GM21529 (cell line): ENCODE measurements at regions not wholly inside any gene's neighbourhood (a gene's known extent, or its start where the extent isn't known, plus 50 kb on each side); places are given as distances from the start of the nearest gene placed in this dataset.
"Not testable (repeated sequence)": the region's sequence is repeated elsewhere in the genome, so short reads cannot be mapped to it uniquely, and the experiment has no call there.

Source experiments
- ATAC-seq: cut with Tn5 transposase; IDR thresholded peaks from one replicate; pipeline ENCODE4 v1.9.1; 2021; ENCODE audit not compliant: unreplicated experiment

DNA sequence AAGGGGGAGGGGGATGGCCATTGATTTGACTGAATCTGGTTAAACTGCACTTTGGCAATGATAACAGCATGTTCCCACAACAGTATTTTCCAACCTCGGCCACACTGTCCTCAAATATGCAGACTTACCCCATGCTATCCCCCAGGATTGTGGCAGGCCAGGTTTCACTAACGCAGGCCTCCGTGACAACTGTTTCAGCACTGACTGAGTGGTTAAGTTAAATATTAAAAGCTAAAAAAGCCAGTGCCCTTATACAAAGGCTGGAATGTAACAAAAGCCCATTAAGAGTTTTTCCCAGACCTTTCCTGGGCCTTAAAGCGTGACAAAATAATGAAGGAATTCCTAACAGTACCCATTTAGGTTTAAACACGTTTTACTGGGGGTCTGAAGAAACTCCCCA, 202.9 kb downstream of the USP25 start:
- ATAC-seq = no peak

DNA sequence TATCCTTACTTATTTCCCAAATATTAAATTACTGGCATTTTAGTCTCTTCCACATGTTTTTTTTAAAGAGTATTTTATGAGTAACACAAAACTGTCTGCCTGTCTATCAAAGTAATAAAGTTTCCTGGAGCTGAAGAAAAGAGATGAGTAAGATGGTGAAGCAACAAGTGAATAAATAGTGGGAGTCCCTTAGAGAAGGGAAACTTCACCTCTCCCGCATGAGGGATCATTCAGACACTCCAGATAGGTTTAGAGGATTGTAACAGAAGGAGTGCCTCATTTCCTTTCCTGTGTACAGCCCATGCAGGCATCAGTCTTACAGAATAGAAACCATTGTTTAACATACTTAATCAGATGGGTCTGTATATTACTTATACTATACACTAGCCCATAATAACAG, 205.7 kb downstream of the USP25 start:
- no peak for ATAC-seq

GRCh38 chr21:15943009-15943666, 213.4 kb downstream of the USP25 start:
- no peak for ATAC-seq

DNA sequence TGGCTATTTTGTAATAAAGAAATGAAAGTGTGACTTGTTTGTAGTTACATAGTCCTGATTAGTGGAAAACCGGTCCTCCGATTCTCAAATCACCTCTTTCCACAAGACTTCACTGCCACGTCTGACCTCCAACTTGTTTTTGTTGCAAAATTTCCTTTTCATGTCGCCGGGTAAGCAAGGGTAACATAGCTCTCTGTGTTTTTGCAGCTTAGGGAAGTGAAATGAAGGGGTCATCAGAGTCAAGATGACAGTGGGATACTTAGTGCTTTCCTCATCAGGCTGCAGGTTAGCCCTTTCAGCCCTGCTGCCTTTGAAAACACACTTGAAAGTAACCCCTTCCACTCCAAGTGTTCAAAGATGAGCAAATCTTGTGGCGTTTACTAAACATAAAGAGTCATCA, 217.9 kb downstream of the USP25 start:
- ATAC-seq = no peak

GRCh38 chr21:15953551-15954116, 223.9 kb downstream of the USP25 start:
- ATAC-seq = no peak

GRCh38 chr21:15964236-15964855, 234.6 kb downstream of the USP25 start:
- no peak for ATAC-seq

GRCh38 chr21:15966231-15966630, 236.4 kb downstream of the USP25 start:
- ATAC-seq = no peak

- ATAC-seq = no peak
These were observed 236.9 kb downstream of the USP25 start for GRCh38 chr21:15966651-15967050.

DNA sequence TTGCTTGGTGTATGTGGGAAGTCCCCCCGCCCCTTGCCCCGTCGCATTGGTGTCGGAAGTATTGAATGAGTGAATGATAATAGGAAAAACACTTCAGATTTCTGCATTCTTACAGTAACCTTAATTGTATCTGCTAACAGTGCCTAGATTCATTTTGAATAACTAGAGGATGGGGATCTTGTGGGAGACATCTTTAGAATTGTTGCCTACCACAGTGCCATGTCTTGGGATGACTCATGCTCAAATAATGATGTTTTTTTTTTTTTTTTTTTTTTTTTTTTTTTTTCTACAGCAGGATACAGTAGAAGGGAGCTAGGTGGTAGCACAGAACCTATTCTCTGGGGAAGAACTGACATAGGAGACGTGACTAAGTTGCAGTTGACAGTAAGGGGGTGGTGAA, 237.9 kb downstream of the USP25 start:
- ATAC-seq = no peak

DNA sequence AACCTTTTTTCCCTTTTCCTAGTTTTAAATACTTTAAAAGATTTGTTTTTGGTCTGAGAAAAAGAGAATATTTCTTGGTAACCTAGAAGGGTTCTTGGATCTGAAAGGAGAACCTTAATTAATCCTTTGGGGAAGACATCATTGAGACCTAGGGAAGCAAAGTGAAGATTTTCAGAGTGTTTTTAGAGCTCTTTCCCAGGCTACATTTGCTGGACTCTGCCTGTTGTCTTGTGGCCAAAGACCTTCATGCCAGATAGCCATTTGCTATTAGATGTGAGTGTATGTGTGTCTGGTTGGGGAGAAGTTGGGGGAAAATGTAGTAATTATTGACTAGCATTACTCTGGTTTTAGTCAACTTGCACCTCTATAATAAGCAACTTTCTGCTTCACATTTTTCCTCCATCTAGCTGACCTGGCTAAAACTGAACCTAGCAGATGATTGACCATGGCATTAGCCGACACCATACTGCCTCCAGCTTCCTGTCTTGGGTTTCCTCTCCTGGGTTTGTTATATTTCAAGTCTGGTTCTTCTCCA, 239.1 kb downstream of the USP25 start:
- no peak for ATAC-seq

GRCh38 chr21:15976807-15977206, 247.0 kb downstream of the USP25 start:
- ATAC-seq = no peak

DNA sequence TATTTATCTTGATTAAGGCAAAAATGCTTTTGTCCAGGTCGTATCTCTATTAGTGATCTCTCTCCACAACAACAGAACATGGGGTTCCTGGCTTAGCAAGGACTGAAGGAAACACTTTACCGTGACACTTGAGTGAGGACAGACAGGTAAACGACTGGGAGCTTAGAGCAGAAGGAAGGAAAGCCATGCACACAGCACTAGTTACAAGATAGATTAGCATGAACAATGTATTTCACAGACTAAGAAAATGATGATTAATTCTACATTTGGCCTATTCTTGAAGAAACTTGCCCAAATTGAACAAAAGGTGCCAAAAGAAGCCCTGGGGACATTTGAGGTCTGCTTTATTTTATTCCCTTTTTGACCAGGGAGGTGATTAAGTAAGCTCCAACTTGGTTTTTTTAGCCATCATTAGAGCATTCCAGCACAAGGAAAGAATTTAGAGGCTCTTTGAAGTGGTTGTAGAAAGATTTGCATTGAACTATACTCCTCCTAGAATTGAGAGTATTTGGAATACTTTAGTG, 248.5 kb downstream of the USP25 start:
- ATAC-seq = no peak

DNA sequence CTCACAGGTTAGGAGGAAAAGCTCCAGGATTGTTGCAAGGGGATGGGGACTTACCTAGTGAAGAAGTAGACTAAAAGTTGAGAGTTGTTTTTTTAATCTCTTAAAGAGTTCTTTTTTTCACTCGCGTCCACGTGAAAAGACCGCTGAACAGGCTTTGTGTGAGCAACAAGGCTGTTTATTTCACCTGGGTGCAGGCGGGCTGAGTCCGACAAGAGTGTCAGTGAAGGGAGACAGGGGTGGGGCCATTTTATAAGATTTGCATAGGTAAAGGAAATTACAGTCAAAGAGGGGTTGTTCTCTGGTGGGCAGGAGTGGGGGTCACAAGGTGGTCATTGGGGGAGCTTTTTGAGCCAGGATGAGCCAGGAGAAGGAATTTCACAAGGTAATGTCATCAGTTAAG, 249.7 kb downstream of the USP25 start:
- ATAC-seq = not testable (repeated sequence)

GRCh38 chr21:15986277-15986676, 256.5 kb downstream of the USP25 start:
- ATAC-seq = no peak

GRCh38 chr21:15992171-15992570, 262.4 kb downstream of the USP25 start:
- ATAC-seq = no peak

GRCh38 chr21:15993951-15994350, 264.2 kb downstream of the USP25 start:
- ATAC-seq = no peak

- ATAC-seq = no peak
These were observed 270.0 kb downstream of the USP25 start for GRCh38 chr21:15999741-16000140.

GRCh38 chr21:16002874-16003466, 273.2 kb downstream of the USP25 start:
- no peak for ATAC-seq

- ATAC-seq = no peak
These were observed 274.3 kb downstream of the USP25 start for GRCh38 chr21:16004086-16004485.

DNA sequence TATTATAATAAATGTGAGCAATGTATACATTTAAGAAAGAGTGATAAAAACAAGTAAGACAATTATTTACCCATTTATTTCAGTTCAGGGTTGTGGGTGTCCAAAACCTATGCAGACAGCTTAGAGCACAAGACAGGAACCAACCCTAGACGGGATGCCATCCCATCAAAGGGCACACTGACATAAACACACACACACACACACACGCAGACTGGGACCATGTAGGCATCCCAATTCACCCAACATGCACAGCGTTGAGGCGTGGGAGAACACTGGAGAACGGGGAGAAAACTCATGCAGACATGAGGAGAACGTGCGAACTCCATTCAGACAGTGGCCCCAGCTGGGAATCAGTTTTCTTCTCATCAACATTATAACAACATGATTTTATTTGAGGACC, 274.7 kb downstream of the USP25 start:
- no peak for ATAC-seq

DNA sequence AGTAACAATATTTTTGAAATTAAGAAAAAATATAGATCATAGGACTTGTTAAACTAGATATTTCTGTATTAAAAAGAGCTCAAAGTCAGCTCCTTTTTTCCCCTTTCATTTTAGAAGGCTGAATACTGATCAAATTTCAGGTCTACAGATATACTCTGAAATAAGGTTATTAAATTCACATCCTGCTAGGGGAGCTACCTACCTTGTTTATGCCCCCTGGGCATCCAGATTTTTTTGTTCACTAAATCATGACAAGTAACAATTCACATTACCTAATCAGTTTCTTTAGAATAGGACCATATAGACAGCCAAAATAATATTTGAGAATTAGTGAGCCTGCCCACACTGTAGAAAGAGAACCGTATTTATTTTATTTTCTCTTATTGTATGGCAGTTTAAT, 276.2 kb downstream of the USP25 start:
- ATAC-seq = no peak

- ATAC-seq = no peak
These were observed 278.2 kb downstream of the USP25 start for GRCh38 chr21:16007943-16008342.
